Body of pancreas (tissue), 4 donors: ENCODE measurements at regions not wholly inside any gene's neighbourhood (a gene's known extent, or its start where the extent isn't known, plus 50 kb on each side); places are given as distances from the start of the nearest gene placed in this dataset.

Experiments used
- ATAC-seq: fragments of 150-250 bp; one replicate; pipeline ENCODE4 v1.9.1; 2016
- DNase-seq, 4 donors: peaks; one replicate each; pipeline ENCODE4 v3.0.0-alpha.2; 2019
- H3K27ac ChIP-seq, 4 donors: fragments of 200-600 bp; sonication (generic); 1 replicate in 3 of 4; 2 replicates in 1 of 4; pipeline versions ENCODE4 v1.5.1 to v1.6.1; 2016 to 2019; ENCODE audit warnings: mild to moderate bottlenecking in 1 of 4, mixed read lengths in 1 of 4, moderate library complexity in 1 of 4
- H3K27me3 ChIP-seq, 2 donors: fragments of 200-600 bp; sonication (generic); one replicate each; pipeline ENCODE4 v1.6.0; 2016; ENCODE audit warnings: mild to moderate bottlenecking in 1 of 2
- H3K36me3 ChIP-seq, 2 donors: fragments of 200-600 bp; sonication (generic); replicated peaks in 1 of 2; 2 replicates each; pipeline ENCODE4 v1.5.1; 2016; ENCODE audit warnings: low read depth in 2 of 2; ENCODE audit not compliant: insufficient read depth in 1 of 2
- H3K4me1 ChIP-seq: fragments of 200-600 bp; sonication (generic); one replicate; pipeline ENCODE4 v1.6.0; 2016
- H3K4me3 ChIP-seq, 2 donors: fragments of 200-600 bp; sonication (generic); 1 replicate in 1 of 2; 2 replicates in 1 of 2; pipeline ENCODE4 v1.5.1; 2016 to 2019
- H3K9me3 ChIP-seq, 3 donors: fragments of 200-600 bp; sonication (generic); 1 replicate in 2 of 3; 2 replicates in 1 of 3; pipeline ENCODE4 v1.5.1; 2016
- POLR2A ChIP-seq, 3 donors: fragments of 450-650 bp; IDR thresholded peaks; one replicate each; pipeline ENCODE4 v1.6.1; 2016; ENCODE audit warnings: antibody characterized with exemption in 3 of 3, mild to moderate bottlenecking in 2 of 3
- whole genome bisulfite sequencing, 2 donors: methylation state at CpG; one replicate each; pipeline ENCODE4 v1.1.5; 2017; 5-methylcytosine and 5-hydroxymethylcytosine counted together
- intact Hi-C: fragments of 100-400 bp; cut with DNase I; formaldehyde crosslinking; loops from one replicate; pipeline ENCODE4 v1.15.1; 2023
- TF ChIP-seq, protein P1 (sequence below), 7 experiments: fragments of 450-650 bp in 4 of 7; fragments of 200-600 bp in 3 of 7; sonication (generic) in 3 of 7; IDR thresholded peaks; one replicate each; pipeline ENCODE4 v1.5.1; 2016 to 2019; ENCODE audit warnings: antibody characterized with exemption in 7 of 7

DNA sequence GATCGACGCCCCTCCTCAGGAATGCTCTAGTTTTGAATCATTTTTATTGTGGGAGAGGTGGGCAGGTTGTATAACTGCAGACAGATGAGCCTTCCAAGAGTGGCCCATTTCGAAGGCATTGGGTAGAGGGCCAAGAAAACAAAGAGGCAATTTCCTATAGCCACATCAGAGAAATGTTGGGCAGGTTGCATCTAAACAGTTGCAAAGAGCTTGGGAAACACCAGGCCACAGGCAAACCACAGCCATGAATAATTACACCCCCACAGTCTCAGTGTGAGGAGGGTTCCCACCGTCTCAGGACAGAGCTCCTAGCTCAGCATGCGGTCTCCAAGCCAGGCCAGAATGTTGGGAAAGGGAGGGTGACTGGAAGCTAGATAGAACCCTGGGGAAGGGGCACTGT, 257.3 kb downstream of the ABHD5 start:
- Histone ChIP-seq H3K36me3 (no peaks in the 10 kb centered on the region), H3K9me3 (no peaks in the 10 kb centered on the region), H3K4me3 (no peak overlapping the region), H3K27me3 (no peaks in the 10 kb centered on the region), H3K27ac (no peak overlapping the region), H3K4me1 (no peaks in the 10 kb centered on the region)
- 71 to 74% methylated on average over 5 of the region's 5 CpGs for WGBS, 2 donors
- no peak for TF ChIP-seq POLR2A (IDR thresholded peaks at IDR 0.05)
- TF ChIP-seq, protein P1, sequence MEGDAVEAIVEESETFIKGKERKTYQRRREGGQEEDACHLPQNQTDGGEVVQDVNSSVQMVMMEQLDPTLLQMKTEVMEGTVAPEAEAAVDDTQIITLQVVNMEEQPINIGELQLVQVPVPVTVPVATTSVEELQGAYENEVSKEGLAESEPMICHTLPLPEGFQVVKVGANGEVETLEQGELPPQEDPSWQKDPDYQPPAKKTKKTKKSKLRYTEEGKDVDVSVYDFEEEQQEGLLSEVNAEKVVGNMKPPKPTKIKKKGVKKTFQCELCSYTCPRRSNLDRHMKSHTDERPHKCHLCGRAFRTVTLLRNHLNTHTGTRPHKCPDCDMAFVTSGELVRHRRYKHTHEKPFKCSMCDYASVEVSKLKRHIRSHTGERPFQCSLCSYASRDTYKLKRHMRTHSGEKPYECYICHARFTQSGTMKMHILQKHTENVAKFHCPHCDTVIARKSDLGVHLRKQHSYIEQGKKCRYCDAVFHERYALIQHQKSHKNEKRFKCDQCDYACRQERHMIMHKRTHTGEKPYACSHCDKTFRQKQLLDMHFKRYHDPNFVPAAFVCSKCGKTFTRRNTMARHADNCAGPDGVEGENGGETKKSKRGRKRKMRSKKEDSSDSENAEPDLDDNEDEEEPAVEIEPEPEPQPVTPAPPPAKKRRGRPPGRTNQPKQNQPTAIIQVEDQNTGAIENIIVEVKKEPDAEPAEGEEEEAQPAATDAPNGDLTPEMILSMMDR (IDR thresholded peaks at IDR 0.05) = no peak
- DNase-seq = no peak
- intact Hi-C loops = no loop called here
- ATAC-seq = no peak

DNA sequence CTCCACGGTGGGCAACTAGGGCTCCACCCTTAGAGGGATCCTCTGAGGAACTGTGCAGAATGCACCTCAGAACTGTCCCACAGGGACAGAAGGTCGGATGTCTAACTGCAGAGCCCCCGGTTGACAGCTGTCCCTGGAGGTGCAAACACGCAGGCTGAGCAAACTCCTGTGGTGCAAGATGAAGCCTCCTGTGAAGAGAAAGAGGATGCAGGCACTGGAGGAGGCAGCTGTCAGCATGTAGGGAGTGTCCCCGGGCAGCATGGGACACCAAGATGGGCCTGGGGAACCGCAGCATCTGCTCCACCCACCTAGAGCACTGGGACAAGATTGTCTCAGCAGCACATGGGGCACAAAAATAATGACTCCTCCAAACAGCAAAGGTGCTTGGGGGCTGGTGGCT, 258.9 kb downstream of the ABHD5 start:
- no peak overlapping the region for H3K4me3 ChIP-seq
- DNase-seq (no peak), ATAC-seq (no peak)
- WGBS, 2 donors = 57% methylated on average over 6 of the region's 6 CpGs
- H3K27ac ChIP-seq = no peak overlapping the region
- intact Hi-C loops = no loop called here
- no peaks in the 10 kb centered on the region for H3K36me3 ChIP-seq
- no peaks in the 10 kb centered on the region for H3K27me3 ChIP-seq
- TF ChIP-seq, protein P1 (IDR thresholded peaks at IDR 0.05) = no peak
- TF ChIP-seq POLR2A (IDR thresholded peaks at IDR 0.05) = no peak
- H3K9me3 ChIP-seq = no peaks in the 10 kb centered on the region
- H3K4me1 ChIP-seq = no peaks in the 10 kb centered on the region

DNA sequence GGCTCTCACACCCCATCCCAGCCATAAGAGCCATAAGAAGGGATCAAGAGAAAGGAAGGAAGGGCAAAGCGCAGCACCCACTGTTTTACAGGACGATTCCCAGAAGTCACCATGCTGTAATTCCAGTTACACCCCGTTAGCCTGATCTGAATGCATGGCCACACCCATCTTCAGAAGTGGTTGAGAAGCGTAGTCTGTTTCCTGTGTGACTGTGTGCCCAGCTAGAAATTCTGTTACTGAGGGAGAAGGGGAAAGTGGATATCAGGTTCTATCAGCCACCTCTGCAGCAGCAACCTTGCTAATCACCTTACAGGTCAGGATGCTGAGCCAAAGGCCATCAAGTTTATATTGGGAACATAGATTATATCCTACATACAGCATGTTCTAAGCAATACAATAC, 260.0 kb downstream of the ABHD5 start:
- H3K4me1 ChIP-seq = no peaks in the 10 kb centered on the region
- intact Hi-C loops = no loop called here
- TF ChIP-seq POLR2A (IDR thresholded peaks at IDR 0.05) = no peak
- TF ChIP-seq, protein P1 (IDR thresholded peaks at IDR 0.05) = no peak
- no peaks in the 10 kb centered on the region for H3K9me3 ChIP-seq
- 67% methylated on average over 4 of the region's 4 CpGs for WGBS, 2 donors
- DNase-seq (no peak), ATAC-seq (no peak)
- H3K4me3 ChIP-seq = no peak overlapping the region
- H3K36me3 ChIP-seq = no peaks in the 10 kb centered on the region
- no peaks in the 10 kb centered on the region for H3K27me3 ChIP-seq
- no peak overlapping the region for H3K27ac ChIP-seq

DNA sequence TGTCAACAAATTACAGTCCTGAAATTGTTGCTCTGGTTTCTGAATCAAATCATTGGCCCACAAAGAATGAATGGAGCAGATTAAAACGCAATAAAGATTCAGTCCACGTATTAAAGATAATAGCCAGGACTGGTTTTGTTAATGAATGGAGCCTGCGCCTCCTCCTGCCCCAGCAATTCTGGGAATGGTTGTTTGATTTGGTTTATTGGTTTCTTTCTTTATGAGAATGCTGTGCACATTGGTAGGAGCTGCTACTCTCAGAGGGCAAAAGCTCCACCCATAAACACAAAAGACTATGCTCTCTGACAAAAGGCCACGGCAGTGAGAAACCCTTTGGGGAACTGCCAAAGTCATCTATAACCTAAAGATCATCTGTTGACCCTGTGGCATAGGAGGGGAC, 261.1 kb downstream of the ABHD5 start:
- H3K4me1 ChIP-seq = no peaks in the 10 kb centered on the region
- H3K9me3 ChIP-seq = no peaks in the 10 kb centered on the region
- no peak overlapping the region for H3K27ac ChIP-seq
- intact Hi-C loops = no loop called here
- H3K36me3 ChIP-seq = no peaks in the 10 kb centered on the region
- H3K27me3 ChIP-seq = no peaks in the 10 kb centered on the region
- ATAC-seq (no peak), DNase-seq (no peak)
- H3K4me3 ChIP-seq = no peak overlapping the region
- 71 to 75% methylated on average over 4 of the region's 4 CpGs for WGBS, 2 donors
- TF ChIP-seq POLR2A (IDR thresholded peaks at IDR 0.05) = no peak
- TF ChIP-seq, protein P1 (IDR thresholded peaks at IDR 0.05) = no peak

DNA sequence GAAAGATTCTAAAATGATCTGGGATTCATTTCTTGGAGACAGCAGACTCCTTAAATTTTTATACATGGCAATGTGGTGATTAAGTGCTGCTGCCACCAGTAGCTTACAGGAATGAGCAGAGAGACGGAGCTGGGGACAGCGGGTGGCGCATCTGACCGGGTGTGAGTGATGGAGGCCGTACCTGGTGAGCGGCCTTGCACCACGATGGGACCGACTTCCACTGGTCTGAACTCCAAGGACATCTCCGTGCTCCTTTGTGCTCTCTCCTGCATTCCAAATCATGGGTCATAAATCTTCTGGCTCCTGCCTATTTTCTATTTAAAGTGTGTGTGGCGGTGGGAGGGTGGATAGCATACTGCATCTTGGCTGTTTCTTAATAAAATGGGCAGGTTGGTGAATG, 262.6 kb downstream of the ABHD5 start:
- intact Hi-C loops = no loop called here
- H3K27me3 ChIP-seq = no peaks in the 10 kb centered on the region
- no peaks in the 10 kb centered on the region for H3K4me1 ChIP-seq
- DNase-seq (no peak), ATAC-seq (no peak)
- no peak for TF ChIP-seq POLR2A (IDR thresholded peaks at IDR 0.05)
- no peaks in the 10 kb centered on the region for H3K36me3 ChIP-seq
- WGBS, 2 donors = 63 to 75% methylated on average over 10 of the region's 10 CpGs
- no peaks in the 10 kb centered on the region for H3K9me3 ChIP-seq
- no peak overlapping the region for H3K27ac ChIP-seq
- no peak overlapping the region for H3K4me3 ChIP-seq
